Ovary (tissue), 7 donors: ENCODE measurements at regions not wholly inside any gene's neighbourhood (a gene's known extent, or its start where the extent isn't known, plus 50 kb on each side); places are given as distances from the start of the nearest gene placed in this dataset.

Source experiments
- DNase-seq, 5 donors: peaks; one replicate each; pipeline ENCODE4 v3.0.0-alpha.2; 2019 to 2020
- H3K27ac ChIP-seq, 2 donors: fragments of 200-600 bp; one replicate each; pipeline versions ENCODE4 v1.5.1 to v1.8.0; 2019 to 2022
- H3K27me3 ChIP-seq: fragments of 200-600 bp; one replicate; pipeline ENCODE4 v1.8.0; 2022
- H3K36me3 ChIP-seq: fragments of 200-600 bp; sonication (generic); one replicate; pipeline ENCODE4 v1.5.1; 2019
- H3K4me1 ChIP-seq: one replicate; pipeline ENCODE4 v1.8.1; 2013; ENCODE audit warnings: mild to moderate bottlenecking, moderate library complexity; ENCODE audit not compliant: insufficient read depth
- H3K4me3 ChIP-seq: fragments of 200-600 bp; sonication (generic); one replicate; pipeline ENCODE4 v1.5.1; 2017
- H3K9me3 ChIP-seq, 2 donors: fragments of 200-600 bp in 1 of 2; sonication (generic) in 1 of 2; one replicate each; pipeline versions ENCODE4 v1.5.1 to v1.8.1; 2013 to 2019; ENCODE audit warnings: mild to moderate bottlenecking in 1 of 2, moderate library complexity in 1 of 2
- CTCF ChIP-seq, 3 donors: fragments of 450-650 bp in 2 of 3; fragments of 200-600 bp in 1 of 3; IDR thresholded peaks; one replicate each; pipeline versions ENCODE4 v1.5.1 to v1.8.0; 2016 to 2022; ENCODE audit warnings: antibody characterized with exemption in 3 of 3, mild to moderate bottlenecking in 1 of 3
- EP300 ChIP-seq: sonication (generic); formaldehyde crosslinking; IDR thresholded peaks from one replicate; pipeline ENCODE4 v1.6.1; 2017; ENCODE audit warnings: antibody characterized with exemption
- POLR2A ChIP-seq: fragments of 450-650 bp; IDR thresholded peaks from one replicate; pipeline ENCODE4 v1.6.1; 2017; ENCODE audit warnings: antibody characterized with exemption, mild to moderate bottlenecking, moderate library complexity
- WGBS, 3 donors: extraction: QIAGEN DNeasy Blood & Tissue Kit in 1 of 3; methylation state at CpG; one replicate each; pipeline versions ENCODE4 v1.1.5 to v1.1.7; 2013 to 2017; 5-methylcytosine and 5-hydroxymethylcytosine counted together
- intact Hi-C, 4 donors: fragments of 100-400 bp; cut with DNase I; formaldehyde crosslinking; loops; one replicate each; pipeline versions ENCODE4 v1.11.0 to v1.15.1; 2022 to 2023
- donor health status: DM: no; HTN: no; CAD: no; lungs with moderate emphysema.
- donor health status: DM: no; HTN: no; CAD: no.
- donor health status: Bipolar disorder and iron deficiency.
- donor health status: DM: no; HTN: no; CAD: no.
- donor health status: DM: yes; HTN: yes; CAD: no.

- no peaks in the 10 kb centered on the region for H3K27me3 ChIP-seq
- H3K4me1 ChIP-seq = no peaks in the 10 kb centered on the region
- H3K9me3 ChIP-seq = no peaks in the 10 kb centered on the region
- no peak for DNase-seq
- H3K27ac ChIP-seq = no peak overlapping the region
- H3K36me3 ChIP-seq = no peaks in the 10 kb centered on the region
- H3K4me3 ChIP-seq = no peak overlapping the region
- no peak for TF ChIP-seq EP300
- TF ChIP-seq CTCF (IDR thresholded peaks at IDR 0.05) = no peak
- no peak for TF ChIP-seq POLR2A
- intact Hi-C loops = no loop called here
These were observed 904.0 kb downstream of the SORCS3 start for GRCh38 chr10:105545101-105545500.

GRCh38 chr10:105540381-105540780 lies 899.3 kb downstream of the SORCS3 start:
- no peaks in the 10 kb centered on the region for H3K36me3 ChIP-seq
- no peak for DNase-seq
- H3K4me3 ChIP-seq = no peak overlapping the region
- TF ChIP-seq EP300 (no peak), CTCF (IDR thresholded peaks at IDR 0.05) (no peak), POLR2A (no peak)
- H3K27ac ChIP-seq = no peak overlapping the region
- 35 to 60% (median 45%) methylated on average over 2 of the region's 2 CpGs for WGBS, 3 donors
- H3K9me3 ChIP-seq = no peaks in the 10 kb centered on the region
- intact Hi-C loops = no loop called here
- H3K27me3 ChIP-seq = no peaks in the 10 kb centered on the region
- H3K4me1 ChIP-seq = no peaks in the 10 kb centered on the region

- DNase-seq = no peak
- Histone ChIP-seq H3K36me3 (no peaks in the 10 kb centered on the region), H3K4me3 (no peak overlapping the region), H3K4me1 (no peaks in the 10 kb centered on the region), H3K27ac (no peak overlapping the region), H3K27me3 (no peaks in the 10 kb centered on the region), H3K9me3 (no peaks in the 10 kb centered on the region)
- no peak for TF ChIP-seq POLR2A
- TF ChIP-seq CTCF (IDR thresholded peaks at IDR 0.05) = no peak
- TF ChIP-seq EP300 = no peak
- intact Hi-C loops = no loop called here
- 40 to 41% (median 41%) methylated on average over 4 of the region's 4 CpGs for WGBS, 3 donors
These were observed 897.8 kb downstream of the SORCS3 start for GRCh38 chr10:105538874-105539273.

- 61 to 71% (median 64%) methylated on average over 3 of the region's 3 CpGs for WGBS, 3 donors
- no peaks in the 10 kb centered on the region for H3K36me3 ChIP-seq
- no peaks in the 10 kb centered on the region for H3K4me1 ChIP-seq
- no peak for DNase-seq
- no peak for TF ChIP-seq CTCF (IDR thresholded peaks at IDR 0.05)
- TF ChIP-seq POLR2A = no peak
- TF ChIP-seq EP300 = no peak
- intact Hi-C loops = no loop called here
- H3K27ac ChIP-seq = no peak overlapping the region
- no peaks in the 10 kb centered on the region for H3K9me3 ChIP-seq
- H3K4me3 ChIP-seq = no peak overlapping the region
- H3K27me3 ChIP-seq = no peaks in the 10 kb centered on the region
These were observed 894.4 kb downstream of the SORCS3 start for GRCh38 chr10:105535478-105535877.

GRCh38 chr10:105534086-105534485 lies 893.0 kb downstream of the SORCS3 start:
- Histone ChIP-seq H3K36me3 (no peaks in the 10 kb centered on the region), H3K4me1 (no peaks in the 10 kb centered on the region)
- 23 to 50% (median 39%) methylated on average over 1 of the region's 1 CpG for WGBS, 3 donors

More at GRCh38 chr10:105534086-105534485, 893.0 kb downstream of the SORCS3 start:
- no peaks in the 10 kb centered on the region for H3K27me3 ChIP-seq
- no peak for DNase-seq
- no peak overlapping the region for H3K4me3 ChIP-seq
- H3K27ac ChIP-seq = no peak overlapping the region
- H3K9me3 ChIP-seq = no peaks in the 10 kb centered on the region
- intact Hi-C loops = no loop called here
- TF ChIP-seq CTCF (IDR thresholded peaks at IDR 0.05) = no peak
- TF ChIP-seq EP300 = no peak
- TF ChIP-seq POLR2A = no peak
